Right lobe of liver (tissue), 6 donors: ENCODE measurements at regions not wholly inside any gene's neighbourhood (a gene's known extent, or its start where the extent isn't known, plus 50 kb on each side); places are given as distances from the start of the nearest gene placed in this dataset.

ENCODE experiments used
- ATAC-seq, 4 donors: fragments of 200-7000 bp; cut with Tn5 transposase; one replicate each; pipeline ENCODE4 v1.9.1; 2020; ENCODE audit warnings: mild to moderate bottlenecking in 4 of 4, moderate library complexity in 4 of 4
- DNase-seq, 3 donors: peaks; one replicate each; pipeline ENCODE4 v3.0.0-alpha.2; 2020
- H3K27ac ChIP-seq, 3 donors: fragments of 200-600 bp; one replicate each; pipeline ENCODE4 v1.8.0; 2022
- H3K27me3 ChIP-seq, 2 donors: fragments of 200-600 bp; one replicate each; pipeline ENCODE4 v1.8.0; 2022
- H3K36me3 ChIP-seq, 4 donors: fragments of 200-600 bp; sonication (generic) in 1 of 4; one replicate each; pipeline versions ENCODE4 v1.5.1 to v1.8.0; 2017 to 2022; ENCODE audit warnings: control low read depth in 1 of 4
- H3K4me1 ChIP-seq, 4 donors: fragments of 200-600 bp; sonication (generic) in 1 of 4; one replicate each; pipeline versions ENCODE4 v1.5.1 to v1.8.0; 2017 to 2022; ENCODE audit warnings: control low read depth in 1 of 4
- H3K4me3 ChIP-seq, 3 donors: fragments of 200-600 bp; one replicate each; pipeline ENCODE4 v1.8.0; 2022
- H3K9me3 ChIP-seq, 4 donors: fragments of 200-600 bp; sonication (generic) in 1 of 4; one replicate each; pipeline versions ENCODE4 v1.5.1 to v1.8.0; 2017 to 2022; ENCODE audit warnings: control low read depth in 1 of 4
- POLR2A ChIP-seq: fragments of 450-650 bp; IDR thresholded peaks from one replicate; pipeline ENCODE4 v1.6.1; 2017; ENCODE audit warnings: antibody characterized with exemption, mild to moderate bottlenecking
- whole genome bisulfite sequencing: methylation state at CpG from one replicate; pipeline ENCODE4 v1.1.6; 2018; ENCODE audit warnings: low coverage, low lambda C conversion rate; ENCODE audit not compliant: insufficient coverage; ENCODE audit errors: missing lambda C conversion rate; 5-methylcytosine and 5-hydroxymethylcytosine counted together
- intact Hi-C, 2 donors: fragments of 100-400 bp; cut with DNase I; formaldehyde crosslinking; loops; one replicate each; pipeline versions ENCODE4 v1.11.2 to v1.14.1; 2022
- TF ChIP-seq, protein P1 (sequence below), 4 donors: fragments of 200-600 bp in 3 of 4; fragments of 450-650 bp in 1 of 4; IDR thresholded peaks; one replicate each; pipeline versions ENCODE4 v1.5.1 to v1.8.0; 2016 to 2022; ENCODE audit warnings: antibody characterized with exemption in 4 of 4, mild to moderate bottlenecking in 2 of 4
- donor health status: DM: no; HTN: yes; CAD: no.
- donor health status: DM: no; HTN: no; CAD: no.
- donor health status: DM: no; HTN: no; CAD: no.
- donor health status: DM: no; HTN: yes; CAD: no.
- donor health status: DM: no; HTN: yes; CAD: no.

- Histone ChIP-seq H3K27ac (no peak overlapping the region), H3K36me3 (no peaks in the 10 kb centered on the region), H3K4me3 (no peak overlapping the region), H3K4me1 (no peaks in the 10 kb centered on the region), H3K27me3 (peaks cover 0 to 4% of the 10 kb centered on the region in 2 donors), H3K9me3 (no peaks in the 10 kb centered on the region)
- WGBS: 93% methylated on average over 1 of the region's 1 CpG
- intact Hi-C loops: no loop called here
- DNase-seq (no peak), ATAC-seq (no peak)
- TF ChIP-seq, protein P1, sequence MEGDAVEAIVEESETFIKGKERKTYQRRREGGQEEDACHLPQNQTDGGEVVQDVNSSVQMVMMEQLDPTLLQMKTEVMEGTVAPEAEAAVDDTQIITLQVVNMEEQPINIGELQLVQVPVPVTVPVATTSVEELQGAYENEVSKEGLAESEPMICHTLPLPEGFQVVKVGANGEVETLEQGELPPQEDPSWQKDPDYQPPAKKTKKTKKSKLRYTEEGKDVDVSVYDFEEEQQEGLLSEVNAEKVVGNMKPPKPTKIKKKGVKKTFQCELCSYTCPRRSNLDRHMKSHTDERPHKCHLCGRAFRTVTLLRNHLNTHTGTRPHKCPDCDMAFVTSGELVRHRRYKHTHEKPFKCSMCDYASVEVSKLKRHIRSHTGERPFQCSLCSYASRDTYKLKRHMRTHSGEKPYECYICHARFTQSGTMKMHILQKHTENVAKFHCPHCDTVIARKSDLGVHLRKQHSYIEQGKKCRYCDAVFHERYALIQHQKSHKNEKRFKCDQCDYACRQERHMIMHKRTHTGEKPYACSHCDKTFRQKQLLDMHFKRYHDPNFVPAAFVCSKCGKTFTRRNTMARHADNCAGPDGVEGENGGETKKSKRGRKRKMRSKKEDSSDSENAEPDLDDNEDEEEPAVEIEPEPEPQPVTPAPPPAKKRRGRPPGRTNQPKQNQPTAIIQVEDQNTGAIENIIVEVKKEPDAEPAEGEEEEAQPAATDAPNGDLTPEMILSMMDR (IDR thresholded peaks at IDR 0.05): no peak
- TF ChIP-seq POLR2A: no peak
Measured at GRCh38 chr16:6976716-6977115, 355.9 kb upstream of the RBFOX1 start.

DNA sequence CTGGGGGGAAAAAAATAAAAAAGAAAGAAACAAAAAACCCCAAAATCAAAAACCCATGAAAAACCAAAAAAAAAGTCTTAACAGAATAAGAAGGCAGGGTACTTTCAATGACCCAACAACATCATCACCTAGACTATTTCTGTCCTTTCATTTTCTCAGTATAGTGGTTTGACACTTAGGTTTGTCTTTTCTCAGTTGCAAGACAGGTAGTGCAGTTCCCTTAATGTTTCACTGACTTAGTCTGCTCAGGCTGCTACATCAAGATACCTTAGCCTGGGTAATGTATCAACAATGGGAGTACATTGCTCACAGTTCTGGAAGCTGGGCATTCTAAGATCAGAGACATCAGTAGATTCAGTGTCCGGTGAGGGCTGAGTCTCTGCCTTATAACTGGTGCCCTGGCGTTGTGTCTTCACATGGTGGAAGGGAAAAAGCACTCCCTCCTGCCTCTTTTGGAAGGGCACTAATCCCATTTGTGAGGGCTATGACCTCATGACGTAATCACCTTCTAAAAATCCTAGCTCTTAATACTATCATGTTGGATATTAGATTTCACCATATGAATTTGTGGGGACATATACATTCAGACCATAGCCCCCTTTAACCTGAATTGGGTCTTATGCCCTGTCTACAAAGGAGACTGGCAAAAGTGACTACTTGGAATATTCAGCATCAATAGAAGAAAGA, 362.3 kb upstream of the RBFOX1 start:
- H3K27ac ChIP-seq: no peak overlapping the region
- intact Hi-C loops: no loop called here
- H3K27me3 ChIP-seq: no peaks in the 10 kb centered on the region
- no peak overlapping the region for H3K4me3 ChIP-seq
- no peaks in the 10 kb centered on the region for H3K36me3 ChIP-seq
- DNase-seq (no peak), ATAC-seq (no peak)
- no peaks in the 10 kb centered on the region for H3K9me3 ChIP-seq
- H3K4me1 ChIP-seq: no peaks in the 10 kb centered on the region
- 57% methylated on average over 1 of the region's 3 CpGs for WGBS
- TF ChIP-seq, protein P1 (IDR thresholded peaks at IDR 0.05): no peak
- no peak for TF ChIP-seq POLR2A

GRCh38 chr16:6969594-6969993, 363.1 kb upstream of the RBFOX1 start:
- Histone ChIP-seq H3K27me3 (no peaks in the 10 kb centered on the region), H3K4me1 (no peaks in the 10 kb centered on the region), H3K4me3 (no peak overlapping the region), H3K27ac (no peak overlapping the region), H3K9me3 (no peaks in the 10 kb centered on the region), H3K36me3 (no peaks in the 10 kb centered on the region)
- DNase-seq (no peak), ATAC-seq (no peak)
- WGBS: 51% methylated on average over 4 of the region's 5 CpGs
- no peak for TF ChIP-seq POLR2A
- TF ChIP-seq, protein P1 (IDR thresholded peaks at IDR 0.05): no peak
- intact Hi-C loops: no loop called here

- Histone ChIP-seq H3K9me3 (no peaks in the 10 kb centered on the region), H3K36me3 (no peaks in the 10 kb centered on the region), H3K27ac (no peak overlapping the region), H3K27me3 (no peaks in the 10 kb centered on the region), H3K4me3 (no peak overlapping the region), H3K4me1 (no peaks in the 10 kb centered on the region)
- intact Hi-C loops: no loop called here
- TF ChIP-seq, protein P1 (IDR thresholded peaks at IDR 0.05): no peak
- no peak for TF ChIP-seq POLR2A
- DNase-seq (no peak), ATAC-seq (no peak)
- WGBS: 41% methylated on average over 5 of the region's 10 CpGs
Measured at GRCh38 chr16:6967796-6968320, 364.8 kb upstream of the RBFOX1 start.
